ENCODE measurements at regions not wholly inside any gene's neighbourhood (a gene's known extent, or its start where the extent isn't known, plus 50 kb on each side); places are given as distances from the start of the nearest gene placed in this dataset.

DNA sequence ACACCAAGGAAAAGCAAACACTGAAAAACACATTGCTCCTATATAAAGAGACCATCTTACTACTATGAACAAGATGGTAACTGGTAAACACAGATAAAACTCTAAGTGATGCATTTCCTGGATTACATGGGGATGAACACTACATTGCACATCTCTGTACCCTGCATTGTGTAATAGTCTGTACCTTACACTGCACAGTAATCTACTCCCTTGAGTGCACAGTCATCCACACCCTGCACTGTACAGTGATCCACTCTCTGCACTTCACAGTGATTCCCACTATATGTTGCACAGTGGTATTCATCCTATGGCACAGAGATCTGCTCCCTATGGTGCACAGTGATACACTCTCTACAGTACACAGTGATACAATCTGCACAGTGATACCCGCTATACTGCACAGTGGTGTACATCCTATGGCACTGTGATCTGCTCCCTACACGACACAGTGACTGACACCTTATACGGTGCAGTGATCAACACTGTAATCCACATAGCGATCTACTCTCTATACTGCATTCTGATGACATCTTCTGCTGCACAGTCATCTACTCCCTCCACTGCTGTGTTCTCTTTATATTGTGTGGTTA is 462.2 kb upstream of the RGPD4 start:
- TF ChIP-seq, protein P1, sequence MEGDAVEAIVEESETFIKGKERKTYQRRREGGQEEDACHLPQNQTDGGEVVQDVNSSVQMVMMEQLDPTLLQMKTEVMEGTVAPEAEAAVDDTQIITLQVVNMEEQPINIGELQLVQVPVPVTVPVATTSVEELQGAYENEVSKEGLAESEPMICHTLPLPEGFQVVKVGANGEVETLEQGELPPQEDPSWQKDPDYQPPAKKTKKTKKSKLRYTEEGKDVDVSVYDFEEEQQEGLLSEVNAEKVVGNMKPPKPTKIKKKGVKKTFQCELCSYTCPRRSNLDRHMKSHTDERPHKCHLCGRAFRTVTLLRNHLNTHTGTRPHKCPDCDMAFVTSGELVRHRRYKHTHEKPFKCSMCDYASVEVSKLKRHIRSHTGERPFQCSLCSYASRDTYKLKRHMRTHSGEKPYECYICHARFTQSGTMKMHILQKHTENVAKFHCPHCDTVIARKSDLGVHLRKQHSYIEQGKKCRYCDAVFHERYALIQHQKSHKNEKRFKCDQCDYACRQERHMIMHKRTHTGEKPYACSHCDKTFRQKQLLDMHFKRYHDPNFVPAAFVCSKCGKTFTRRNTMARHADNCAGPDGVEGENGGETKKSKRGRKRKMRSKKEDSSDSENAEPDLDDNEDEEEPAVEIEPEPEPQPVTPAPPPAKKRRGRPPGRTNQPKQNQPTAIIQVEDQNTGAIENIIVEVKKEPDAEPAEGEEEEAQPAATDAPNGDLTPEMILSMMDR (IDR thresholded peaks at IDR 0.05): no peak
- TF ChIP-seq GABPA (IDR thresholded peaks at IDR 0.05; ENCODE audit: low read depth) (no peak), RXRA (IDR thresholded peaks at IDR 0.05; ENCODE audit: borderline replicate concordance, low read depth) (no peak), POLR2AphosphoS5 (IDR thresholded peaks at IDR 0.05; ENCODE audit: low read depth, low read length) (no peak), GATA2 (CRISPR knock-in tag; IDR thresholded peaks at IDR 0.05) (no peak)
- TF ChIP-seq, protein P2, sequence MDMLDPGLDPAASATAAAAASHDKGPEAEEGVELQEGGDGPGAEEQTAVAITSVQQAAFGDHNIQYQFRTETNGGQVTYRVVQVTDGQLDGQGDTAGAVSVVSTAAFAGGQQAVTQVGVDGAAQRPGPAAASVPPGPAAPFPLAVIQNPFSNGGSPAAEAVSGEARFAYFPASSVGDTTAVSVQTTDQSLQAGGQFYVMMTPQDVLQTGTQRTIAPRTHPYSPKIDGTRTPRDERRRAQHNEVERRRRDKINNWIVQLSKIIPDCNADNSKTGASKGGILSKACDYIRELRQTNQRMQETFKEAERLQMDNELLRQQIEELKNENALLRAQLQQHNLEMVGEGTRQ (IDR thresholded peaks at IDR 0.05; ENCODE audit: borderline replicate concordance, low read depth, low read length): no peak
- TF ChIP-seq, protein P3, sequence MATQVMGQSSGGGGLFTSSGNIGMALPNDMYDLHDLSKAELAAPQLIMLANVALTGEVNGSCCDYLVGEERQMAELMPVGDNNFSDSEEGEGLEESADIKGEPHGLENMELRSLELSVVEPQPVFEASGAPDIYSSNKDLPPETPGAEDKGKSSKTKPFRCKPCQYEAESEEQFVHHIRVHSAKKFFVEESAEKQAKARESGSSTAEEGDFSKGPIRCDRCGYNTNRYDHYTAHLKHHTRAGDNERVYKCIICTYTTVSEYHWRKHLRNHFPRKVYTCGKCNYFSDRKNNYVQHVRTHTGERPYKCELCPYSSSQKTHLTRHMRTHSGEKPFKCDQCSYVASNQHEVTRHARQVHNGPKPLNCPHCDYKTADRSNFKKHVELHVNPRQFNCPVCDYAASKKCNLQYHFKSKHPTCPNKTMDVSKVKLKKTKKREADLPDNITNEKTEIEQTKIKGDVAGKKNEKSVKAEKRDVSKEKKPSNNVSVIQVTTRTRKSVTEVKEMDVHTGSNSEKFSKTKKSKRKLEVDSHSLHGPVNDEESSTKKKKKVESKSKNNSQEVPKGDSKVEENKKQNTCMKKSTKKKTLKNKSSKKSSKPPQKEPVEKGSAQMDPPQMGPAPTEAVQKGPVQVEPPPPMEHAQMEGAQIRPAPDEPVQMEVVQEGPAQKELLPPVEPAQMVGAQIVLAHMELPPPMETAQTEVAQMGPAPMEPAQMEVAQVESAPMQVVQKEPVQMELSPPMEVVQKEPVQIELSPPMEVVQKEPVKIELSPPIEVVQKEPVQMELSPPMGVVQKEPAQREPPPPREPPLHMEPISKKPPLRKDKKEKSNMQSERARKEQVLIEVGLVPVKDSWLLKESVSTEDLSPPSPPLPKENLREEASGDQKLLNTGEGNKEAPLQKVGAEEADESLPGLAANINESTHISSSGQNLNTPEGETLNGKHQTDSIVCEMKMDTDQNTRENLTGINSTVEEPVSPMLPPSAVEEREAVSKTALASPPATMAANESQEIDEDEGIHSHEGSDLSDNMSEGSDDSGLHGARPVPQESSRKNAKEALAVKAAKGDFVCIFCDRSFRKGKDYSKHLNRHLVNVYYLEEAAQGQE (IDR thresholded peaks at IDR 0.05; ENCODE audit: low read depth, low read length): no peak

Data from SK-N-SH (cell line).